GM19328 (cell line): ENCODE measurements at regions not wholly inside any gene's neighbourhood (a gene's known extent, or its start where the extent isn't known, plus 50 kb on each side); places are given as distances from the start of the nearest gene placed in this dataset.
"Not testable (repeated sequence)": the region's sequence is repeated elsewhere in the genome, so short reads cannot be mapped to it uniquely, and the experiment has no call there.

Experiments used
- ATAC-seq: cut with Tn5 transposase; IDR thresholded peaks from one replicate; pipeline ENCODE4 v1.9.1; 2021; ENCODE audit warnings: mild to moderate bottlenecking, moderate library complexity; ENCODE audit not compliant: unreplicated experiment

GRCh38 chr3:26058901-26059321 lies 269.0 kb downstream of the OXSM start:
- ATAC-seq = no peak

- ATAC-seq = no peak
Observed at GRCh38 chr3:26061947-26062346, 272.1 kb downstream of the OXSM start.

- ATAC-seq = no peak
Observed at GRCh38 chr3:26064297-26064696, 274.4 kb downstream of the OXSM start.

GRCh38 chr3:26068890-26069289 lies 279.0 kb downstream of the OXSM start:
- no peak for ATAC-seq

GRCh38 chr3:26070854-26071253 lies 281.0 kb downstream of the OXSM start:
- ATAC-seq = no peak

- ATAC-seq = no peak
Observed at GRCh38 chr3:26074080-26074479, 284.2 kb downstream of the OXSM start.

GRCh38 chr3:26078539-26078938 lies 288.6 kb downstream of the OXSM start:
- no peak for ATAC-seq

- no peak for ATAC-seq
Observed at GRCh38 chr3:26081166-26081565, 291.3 kb downstream of the OXSM start.

- no peak for ATAC-seq
Observed at GRCh38 chr3:26081806-26082205, 291.9 kb downstream of the OXSM start.

- ATAC-seq = no peak
Observed at GRCh38 chr3:26082911-26083310, 293.0 kb downstream of the OXSM start.

GRCh38 chr3:26084629-26085028 lies 294.7 kb downstream of the OXSM start:
- ATAC-seq = no peak

GRCh38 chr3:26087751-26088150 lies 297.9 kb downstream of the OXSM start:
- ATAC-seq = no peak

GRCh38 chr3:26089249-26089648 lies 299.4 kb downstream of the OXSM start:
- ATAC-seq = no peak

- no peak for ATAC-seq
Observed at GRCh38 chr3:26090589-26090988, 300.7 kb downstream of the OXSM start.

GRCh38 chr3:26091096-26091495 lies 301.2 kb downstream of the OXSM start:
- ATAC-seq = no peak

- no peak for ATAC-seq
Observed at GRCh38 chr3:26091626-26092025, 301.7 kb downstream of the OXSM start.

GRCh38 chr3:26097111-26097510 lies 307.2 kb downstream of the OXSM start:
- not testable (repeated sequence) for ATAC-seq

GRCh38 chr3:26099692-26100091 lies 309.8 kb downstream of the OXSM start:
- no peak for ATAC-seq

- ATAC-seq = no peak
Observed at GRCh38 chr3:26100176-26100575, 310.3 kb downstream of the OXSM start.

GRCh38 chr3:26102376-26102775 lies 312.5 kb downstream of the OXSM start:
- no peak for ATAC-seq

GRCh38 chr3:26104851-26105251 lies 315.0 kb downstream of the OXSM start:
- ATAC-seq = no peak

- ATAC-seq = no peak
Observed at GRCh38 chr3:26105261-26105660, 315.4 kb downstream of the OXSM start.

GRCh38 chr3:26106228-26106627 lies 316.3 kb downstream of the OXSM start:
- no peak for ATAC-seq
